ENCODE measurements at regions not wholly inside any gene's neighbourhood (a gene's known extent, or its start where the extent isn't known, plus 50 kb on each side); places are given as distances from the start of the nearest gene placed in this dataset.

DNA sequence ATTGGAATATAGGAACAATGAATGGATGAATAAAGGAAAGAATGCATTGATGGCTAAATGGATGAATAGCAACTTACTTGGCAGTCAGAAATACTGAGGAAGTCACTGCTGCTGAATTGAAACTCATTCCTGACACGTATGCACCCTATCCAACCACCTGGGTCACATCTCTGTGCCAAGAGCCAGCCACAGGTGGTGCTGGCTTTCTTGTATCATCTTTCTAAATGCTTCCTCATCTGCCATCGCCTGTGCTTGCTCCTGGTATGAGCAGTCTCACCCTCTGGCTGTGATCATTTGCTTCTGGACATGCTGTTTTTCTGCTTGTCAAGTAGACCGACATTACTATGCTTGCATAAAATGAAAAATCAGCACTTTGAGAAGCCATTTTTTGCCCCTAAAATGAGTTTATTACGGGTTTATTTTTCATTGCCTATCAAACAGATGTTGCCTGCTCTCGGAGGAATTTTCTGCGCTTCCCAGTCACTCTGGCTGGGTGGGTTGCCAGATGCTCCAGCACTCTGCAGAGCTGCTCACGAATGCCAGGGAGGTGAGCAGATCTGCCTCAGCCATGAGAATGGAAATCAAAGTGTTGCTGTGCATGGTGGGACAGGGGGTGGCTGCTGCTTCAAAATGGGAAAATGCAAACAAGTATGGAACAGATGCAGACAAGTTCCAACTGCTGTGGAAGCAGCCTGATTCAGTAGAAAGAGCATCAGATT is 1349.6 kb upstream of the CDH8 start:
- TF ChIP-seq, protein P1, sequence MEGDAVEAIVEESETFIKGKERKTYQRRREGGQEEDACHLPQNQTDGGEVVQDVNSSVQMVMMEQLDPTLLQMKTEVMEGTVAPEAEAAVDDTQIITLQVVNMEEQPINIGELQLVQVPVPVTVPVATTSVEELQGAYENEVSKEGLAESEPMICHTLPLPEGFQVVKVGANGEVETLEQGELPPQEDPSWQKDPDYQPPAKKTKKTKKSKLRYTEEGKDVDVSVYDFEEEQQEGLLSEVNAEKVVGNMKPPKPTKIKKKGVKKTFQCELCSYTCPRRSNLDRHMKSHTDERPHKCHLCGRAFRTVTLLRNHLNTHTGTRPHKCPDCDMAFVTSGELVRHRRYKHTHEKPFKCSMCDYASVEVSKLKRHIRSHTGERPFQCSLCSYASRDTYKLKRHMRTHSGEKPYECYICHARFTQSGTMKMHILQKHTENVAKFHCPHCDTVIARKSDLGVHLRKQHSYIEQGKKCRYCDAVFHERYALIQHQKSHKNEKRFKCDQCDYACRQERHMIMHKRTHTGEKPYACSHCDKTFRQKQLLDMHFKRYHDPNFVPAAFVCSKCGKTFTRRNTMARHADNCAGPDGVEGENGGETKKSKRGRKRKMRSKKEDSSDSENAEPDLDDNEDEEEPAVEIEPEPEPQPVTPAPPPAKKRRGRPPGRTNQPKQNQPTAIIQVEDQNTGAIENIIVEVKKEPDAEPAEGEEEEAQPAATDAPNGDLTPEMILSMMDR (conservative IDR thresholded peaks at IDR 0.05) = no peak
- no peak for TF ChIP-seq ZFX (IDR thresholded peaks at IDR 0.05)

Measured in C4-2B (cell line).